ENCODE measurements at regions not wholly inside any gene's neighbourhood (a gene's known extent, or its start where the extent isn't known, plus 50 kb on each side); places are given as distances from the start of the nearest gene placed in this dataset.

- TF ChIP-seq, protein P1, sequence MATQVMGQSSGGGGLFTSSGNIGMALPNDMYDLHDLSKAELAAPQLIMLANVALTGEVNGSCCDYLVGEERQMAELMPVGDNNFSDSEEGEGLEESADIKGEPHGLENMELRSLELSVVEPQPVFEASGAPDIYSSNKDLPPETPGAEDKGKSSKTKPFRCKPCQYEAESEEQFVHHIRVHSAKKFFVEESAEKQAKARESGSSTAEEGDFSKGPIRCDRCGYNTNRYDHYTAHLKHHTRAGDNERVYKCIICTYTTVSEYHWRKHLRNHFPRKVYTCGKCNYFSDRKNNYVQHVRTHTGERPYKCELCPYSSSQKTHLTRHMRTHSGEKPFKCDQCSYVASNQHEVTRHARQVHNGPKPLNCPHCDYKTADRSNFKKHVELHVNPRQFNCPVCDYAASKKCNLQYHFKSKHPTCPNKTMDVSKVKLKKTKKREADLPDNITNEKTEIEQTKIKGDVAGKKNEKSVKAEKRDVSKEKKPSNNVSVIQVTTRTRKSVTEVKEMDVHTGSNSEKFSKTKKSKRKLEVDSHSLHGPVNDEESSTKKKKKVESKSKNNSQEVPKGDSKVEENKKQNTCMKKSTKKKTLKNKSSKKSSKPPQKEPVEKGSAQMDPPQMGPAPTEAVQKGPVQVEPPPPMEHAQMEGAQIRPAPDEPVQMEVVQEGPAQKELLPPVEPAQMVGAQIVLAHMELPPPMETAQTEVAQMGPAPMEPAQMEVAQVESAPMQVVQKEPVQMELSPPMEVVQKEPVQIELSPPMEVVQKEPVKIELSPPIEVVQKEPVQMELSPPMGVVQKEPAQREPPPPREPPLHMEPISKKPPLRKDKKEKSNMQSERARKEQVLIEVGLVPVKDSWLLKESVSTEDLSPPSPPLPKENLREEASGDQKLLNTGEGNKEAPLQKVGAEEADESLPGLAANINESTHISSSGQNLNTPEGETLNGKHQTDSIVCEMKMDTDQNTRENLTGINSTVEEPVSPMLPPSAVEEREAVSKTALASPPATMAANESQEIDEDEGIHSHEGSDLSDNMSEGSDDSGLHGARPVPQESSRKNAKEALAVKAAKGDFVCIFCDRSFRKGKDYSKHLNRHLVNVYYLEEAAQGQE (IDR thresholded peaks at IDR 0.05; ENCODE audit: insufficient read depth in 1 of 2, low read depth in 2 of 2, low read length in 2 of 2): no peak
- TF ChIP-seq FOXP2 (optimal IDR thresholded peaks at IDR 0.05; ENCODE audit: borderline replicate concordance, extremely low read depth, extremely low read length, insufficient read depth): no peak
- TF ChIP-seq TAF1 (IDR thresholded peaks at IDR 0.05; ENCODE audit: borderline replicate concordance, insufficient read depth, low read length): no peak
- no peak for TF ChIP-seq POLR2AphosphoS5 (IDR thresholded peaks at IDR 0.05; ENCODE audit: low read depth, low read length)
- no peak for TF ChIP-seq SIN3A (IDR thresholded peaks at IDR 0.05; ENCODE audit: borderline replicate concordance, insufficient read depth, low read length)
These were observed 205.9 kb downstream of the PHLDA1 start for GRCh38 chr12:75825686-75826085.

GRCh38 chr12:75823475-75823874 is 208.1 kb downstream of the PHLDA1 start:
- TF ChIP-seq SIN3A (IDR thresholded peaks at IDR 0.05; ENCODE audit: borderline replicate concordance, insufficient read depth, low read length) (no peak), POLR2AphosphoS5 (IDR thresholded peaks at IDR 0.05; ENCODE audit: low read depth, low read length) (no peak), FOXP2 (optimal IDR thresholded peaks at IDR 0.05; ENCODE audit: borderline replicate concordance, extremely low read depth, extremely low read length, insufficient read depth) (no peak), TAF1 (IDR thresholded peaks at IDR 0.05; ENCODE audit: borderline replicate concordance, insufficient read depth, low read length) (no peak)
- TF ChIP-seq, protein P1 (IDR thresholded peaks at IDR 0.05; ENCODE audit: insufficient read depth in 1 of 2, low read depth in 2 of 2, low read length in 2 of 2): no peak

DNA sequence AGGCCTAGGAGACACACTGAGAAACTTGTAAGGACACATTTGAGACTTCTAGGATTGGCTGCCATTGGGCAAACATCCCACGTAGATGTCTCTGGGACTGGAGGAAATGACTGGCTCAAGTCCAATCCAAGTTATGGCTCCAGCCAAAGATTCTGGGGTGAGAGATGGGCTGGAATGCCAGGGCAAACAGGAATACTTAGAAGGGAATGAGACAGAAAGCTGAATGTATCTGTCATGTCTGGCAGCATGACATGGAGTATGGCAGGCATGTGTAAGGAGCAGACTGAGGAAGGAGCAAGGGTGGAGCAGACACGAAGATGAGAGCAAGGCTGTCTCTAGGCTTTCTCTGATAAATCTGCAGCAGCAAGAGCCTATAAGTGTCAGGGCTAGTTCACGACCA is 209.2 kb downstream of the PHLDA1 start:
- TF ChIP-seq SIN3A (IDR thresholded peaks at IDR 0.05; ENCODE audit: borderline replicate concordance, insufficient read depth, low read length) (no peak), POLR2AphosphoS5 (IDR thresholded peaks at IDR 0.05; ENCODE audit: low read depth, low read length) (no peak), FOXP2 (optimal IDR thresholded peaks at IDR 0.05; ENCODE audit: borderline replicate concordance, extremely low read depth, extremely low read length, insufficient read depth) (no peak), TAF1 (IDR thresholded peaks at IDR 0.05; ENCODE audit: borderline replicate concordance, insufficient read depth, low read length) (no peak)
- TF ChIP-seq, protein P1 (IDR thresholded peaks at IDR 0.05; ENCODE audit: insufficient read depth in 1 of 2, low read depth in 2 of 2, low read length in 2 of 2): no peak

DNA sequence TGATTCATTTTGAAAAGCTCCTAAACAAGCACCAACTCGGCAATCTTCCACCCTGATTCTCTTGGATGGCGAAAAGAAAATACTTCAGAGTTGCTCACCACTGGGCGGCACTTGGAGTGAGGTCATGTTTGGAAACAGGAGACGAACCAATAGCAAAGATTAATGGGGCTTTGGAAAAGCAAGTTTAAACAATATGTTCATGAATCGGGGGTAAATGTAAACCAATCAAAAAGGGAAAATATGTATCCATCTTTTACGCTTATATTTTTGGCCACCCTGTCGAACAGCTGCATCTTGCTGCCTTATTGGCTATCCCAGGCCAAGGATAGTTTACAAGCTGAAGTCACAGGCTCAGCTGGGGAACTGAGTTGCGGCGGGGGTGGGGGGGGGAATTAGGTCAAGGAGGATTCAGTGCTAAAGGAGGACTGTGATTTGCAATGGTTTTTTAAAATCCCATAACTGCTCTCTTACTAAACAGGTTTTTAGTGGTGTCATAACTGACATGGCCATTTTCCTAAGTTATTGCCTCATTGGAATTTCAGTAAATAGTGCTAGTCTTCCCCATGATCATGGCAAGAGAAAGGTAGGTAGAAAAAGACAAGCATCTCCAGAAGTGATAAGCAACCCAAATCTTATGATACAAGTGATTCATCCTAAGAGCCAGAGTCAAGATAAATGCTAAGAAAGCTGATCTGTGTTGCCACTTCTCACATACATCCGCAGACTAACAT is 210.6 kb downstream of the PHLDA1 start:
- TF ChIP-seq, protein P1 (IDR thresholded peaks at IDR 0.05; ENCODE audit: insufficient read depth in 1 of 2, low read depth in 2 of 2, low read length in 2 of 2): no peak
- TF ChIP-seq TAF1 (IDR thresholded peaks at IDR 0.05; ENCODE audit: borderline replicate concordance, insufficient read depth, low read length): no peak
- TF ChIP-seq FOXP2 (optimal IDR thresholded peaks at IDR 0.05; ENCODE audit: borderline replicate concordance, extremely low read depth, extremely low read length, insufficient read depth): no peak

All from PFSK-1 (cell line).